HS-5 (cell line): ENCODE measurements at regions not wholly inside any gene's neighbourhood (a gene's known extent, or its start where the extent isn't known, plus 50 kb on each side); places are given as distances from the start of the nearest gene placed in this dataset.
"Not testable (repeated sequence)": the region's sequence is repeated elsewhere in the genome, so short reads cannot be mapped to it uniquely, and the experiment has no call there.

ENCODE experiments used
- DNase-seq: peaks from one replicate; pipeline ENCODE4 v3.0.0-alpha.2; 2012; ENCODE audit warnings: low read depth

DNA sequence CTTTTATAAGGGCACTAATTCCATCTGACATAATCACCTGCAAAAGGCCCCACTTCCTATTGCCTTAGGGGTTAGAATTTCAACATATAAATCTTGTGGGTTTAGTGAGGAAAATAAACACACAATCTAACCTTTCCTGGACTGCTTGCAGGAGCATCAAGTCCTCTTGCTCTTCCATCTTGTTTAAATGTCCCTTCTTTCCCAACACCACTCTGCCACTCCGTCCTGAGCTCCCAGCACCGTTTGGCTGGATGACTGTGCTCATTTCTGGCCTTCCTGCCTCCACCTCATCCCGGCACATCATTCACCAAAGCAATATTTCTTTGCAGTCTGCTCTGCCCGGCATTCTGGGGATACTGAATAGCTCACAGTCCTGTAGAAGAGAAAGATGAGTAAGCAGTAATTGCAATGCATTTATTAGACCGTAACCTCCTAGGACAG lies 247.8 kb downstream of the BCL2 start:
- no peak for DNase-seq

GRCh38 chr18:63070767-63071502 lies 248.6 kb downstream of the BCL2 start:
- DNase-seq: no peak

DNA sequence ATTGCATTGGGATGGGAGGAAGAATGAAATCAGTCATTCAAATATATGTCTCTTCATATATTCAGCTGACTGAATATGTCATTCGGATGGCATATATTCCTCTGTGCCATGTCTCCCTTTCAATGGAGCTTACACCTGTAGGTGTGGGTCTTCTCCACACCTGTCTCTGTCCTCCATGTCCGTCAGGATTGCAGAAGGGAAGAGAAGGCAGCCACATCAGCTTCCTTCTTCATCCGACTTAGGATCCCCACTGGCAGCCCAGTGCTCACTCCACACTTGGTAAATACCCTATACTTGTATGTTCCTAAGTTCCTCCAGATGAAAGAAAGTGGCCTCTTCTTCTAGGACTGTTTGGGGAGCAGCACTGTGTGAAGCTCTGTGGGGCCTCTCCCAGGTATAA lies 250.1 kb downstream of the BCL2 start:
- no peak for DNase-seq

DNA sequence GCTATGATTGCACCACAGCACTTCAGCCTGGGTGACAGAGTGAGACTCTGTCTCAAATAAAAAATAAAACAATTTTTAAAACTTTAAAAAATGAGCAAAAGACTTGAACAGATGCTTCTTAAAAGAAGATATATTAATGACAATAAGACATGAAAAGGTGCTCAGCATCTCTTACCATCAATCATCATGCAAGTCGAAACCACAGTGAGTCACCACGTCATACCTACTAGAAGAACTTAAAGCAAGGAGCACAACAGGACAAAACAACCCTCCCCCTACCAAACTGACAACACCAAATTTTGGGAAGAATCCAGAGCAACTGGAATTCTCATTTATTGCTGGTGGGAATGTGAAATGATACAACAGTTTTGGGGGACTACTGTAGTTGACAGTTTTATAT lies 251.6 kb downstream of the BCL2 start:
- DNase-seq: no peak

- DNase-seq: no peak
These were observed 254.4 kb downstream of the BCL2 start for GRCh38 chr18:63065172-63065571.

DNA sequence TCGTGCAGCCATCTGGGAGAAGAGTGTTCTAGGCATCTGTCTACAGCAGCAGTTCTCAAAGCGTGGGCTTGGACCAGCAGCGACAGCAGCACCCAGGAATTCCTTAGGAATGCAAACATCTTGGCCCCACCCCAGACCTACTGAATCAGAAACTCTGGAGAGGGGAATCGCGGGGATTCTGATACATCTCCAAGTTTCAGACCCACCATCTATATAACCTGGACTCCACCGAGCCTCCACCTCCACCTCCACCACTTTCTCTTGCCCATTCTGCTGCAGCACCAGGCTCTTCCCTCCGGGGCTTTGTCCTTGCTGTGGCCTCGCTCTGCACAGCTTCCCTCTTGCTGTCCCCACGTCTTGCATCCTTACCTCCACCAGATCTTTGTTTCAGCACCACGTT lies 256.4 kb downstream of the BCL2 start:
- no peak for DNase-seq

- DNase-seq: no peak
These were observed 257.3 kb downstream of the BCL2 start for GRCh38 chr18:63062246-63062645.

GRCh38 chr18:63061303-63061702 lies 258.3 kb downstream of the BCL2 start:
- no peak for DNase-seq

- no peak for DNase-seq
These were observed 261.0 kb downstream of the BCL2 start for GRCh38 chr18:63058521-63058920.

DNA sequence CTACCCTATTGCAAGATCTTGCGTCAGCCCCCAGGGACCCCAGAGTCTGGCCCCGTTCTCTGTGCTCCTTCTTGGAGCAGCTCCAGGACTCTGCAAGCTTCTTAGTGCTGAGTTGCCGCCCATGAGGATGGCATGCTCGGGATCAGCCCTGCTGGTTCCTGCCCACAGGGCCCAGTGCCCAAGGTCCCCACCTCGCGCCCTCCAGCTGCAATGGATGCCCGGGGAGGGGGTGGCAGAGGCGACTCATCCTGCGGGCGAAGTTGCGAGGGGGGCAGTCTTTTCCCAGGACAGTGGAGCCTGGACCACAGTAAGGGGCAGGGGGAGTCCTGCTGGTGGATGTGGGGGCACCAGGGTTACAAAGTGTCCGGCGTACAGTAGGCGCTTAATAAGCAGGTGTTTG lies 261.9 kb downstream of the BCL2 start:
- no peak for DNase-seq

DNA sequence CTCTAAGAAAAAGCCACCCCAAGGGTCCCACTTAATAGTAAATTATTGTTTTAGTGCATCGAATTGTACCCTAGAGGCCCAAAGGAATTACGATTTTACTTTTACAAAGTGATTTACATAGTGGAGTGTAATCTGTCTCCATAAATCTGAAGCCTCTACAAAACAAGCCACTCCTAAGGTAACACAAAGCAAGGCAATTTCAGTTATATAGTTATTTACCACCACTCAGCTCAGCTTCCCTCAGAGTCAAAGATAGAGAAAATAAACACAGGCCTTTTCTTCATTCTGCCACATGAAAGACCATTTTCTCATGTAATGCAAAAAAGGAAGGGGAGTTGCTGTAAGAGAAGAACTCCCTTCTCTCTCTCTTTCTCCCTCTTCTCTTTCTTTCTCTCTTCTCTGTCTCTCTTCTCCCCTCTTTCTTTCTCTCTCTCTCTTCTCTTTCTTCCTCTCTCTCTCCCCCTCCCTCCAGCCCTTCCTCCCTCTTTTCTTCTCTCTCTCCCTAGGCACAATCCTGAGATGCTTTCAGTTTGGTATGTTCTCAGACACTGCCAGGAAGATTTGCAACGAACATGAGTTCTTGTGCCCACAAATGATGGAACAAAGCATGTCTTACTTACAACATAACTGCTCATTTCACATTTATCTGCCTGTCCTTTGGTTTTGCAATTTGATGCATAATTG lies 264.5 kb downstream of the BCL2 start:
- no peak for DNase-seq

GRCh38 chr18:63051928-63052327 lies 267.6 kb downstream of the BCL2 start:
- no peak for DNase-seq

- DNase-seq: not testable (repeated sequence)
These were observed 268.7 kb downstream of the BCL2 start for GRCh38 chr18:63050667-63051395.

DNA sequence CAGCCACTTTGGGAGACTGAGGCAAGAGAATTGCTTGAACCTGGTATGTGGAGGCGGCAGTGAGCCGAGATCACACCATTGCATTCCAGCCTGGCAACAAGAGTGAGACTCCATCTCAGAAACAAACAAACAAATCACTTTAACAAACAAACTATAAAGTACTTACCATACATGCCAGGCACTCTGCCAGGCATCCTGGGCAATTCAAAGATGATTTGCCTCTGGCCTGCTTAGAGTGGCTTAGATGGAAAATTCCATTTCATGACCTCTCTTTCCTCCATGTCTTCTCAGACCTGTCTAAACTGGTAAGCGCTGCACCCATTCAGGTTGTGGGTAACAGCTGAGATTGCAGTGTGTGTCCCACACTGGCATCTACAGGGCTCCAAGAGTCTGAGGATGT lies 273.2 kb downstream of the BCL2 start:
- DNase-seq: no peak

GRCh38 chr18:63043516-63043915 lies 276.1 kb downstream of the BCL2 start:
- peak; percentile 26 for DNase-seq

- no peak for DNase-seq
These were observed 277.2 kb downstream of the BCL2 start for GRCh38 chr18:63042351-63042750.

DNA sequence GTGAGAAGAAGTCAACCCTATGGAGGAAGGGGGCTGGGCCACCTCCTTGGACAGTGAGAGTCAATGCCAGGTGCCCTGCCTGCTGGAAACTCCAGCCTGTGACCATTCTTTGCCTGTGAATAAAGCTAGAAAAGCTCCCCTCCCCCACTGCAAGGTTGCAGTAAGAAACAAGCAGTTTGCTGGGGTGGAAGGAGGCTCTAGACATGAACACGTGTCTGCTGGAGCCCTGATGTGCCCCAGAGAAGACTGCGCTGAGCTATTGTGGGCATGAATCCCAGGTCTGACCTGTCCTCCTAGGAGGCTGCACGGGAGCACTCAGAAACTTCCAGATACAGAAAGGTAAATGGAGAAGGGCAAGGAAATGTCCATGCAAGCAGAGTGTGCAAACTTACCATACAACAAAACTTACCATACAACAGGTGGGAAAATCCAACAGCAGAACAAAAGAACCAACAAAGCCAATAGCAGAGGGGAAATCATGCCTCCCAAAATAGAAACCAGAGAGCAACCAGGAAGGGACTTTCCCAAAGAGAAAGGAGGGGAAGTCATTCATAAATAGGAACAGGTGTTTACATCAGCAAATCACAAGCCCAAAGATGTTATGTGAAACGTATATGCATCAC lies 278.7 kb downstream of the BCL2 start:
- no peak for DNase-seq

- DNase-seq: no peak
These were observed 282.1 kb downstream of the BCL2 start for GRCh38 chr18:63037491-63037890.

GRCh38 chr18:63031375-63031774 lies 288.2 kb downstream of the BCL2 start:
- no peak for DNase-seq
